ENCODE measurements at regions not wholly inside any gene's neighbourhood (a gene's known extent, or its start where the extent isn't known, plus 50 kb on each side); places are given as distances from the start of the nearest gene placed in this dataset.
A peak's percentile ranks its signal among the peaks of the same experiment; 100 is the strongest.
"Not testable (repeated sequence)": the region's sequence is repeated elsewhere in the genome, so short reads cannot be mapped to it uniquely, and the experiment has no call there.

GRCh38 chr11:64428693-64429092, 69.7 kb downstream of the RPS6KA4 start:
- H3K9me3 ChIP-seq, result no peaks in the 10 kb centered on the region
- no peak overlapping the region for H3K4me3 ChIP-seq
- DNase-seq, result no peak
- H3K36me3 ChIP-seq, result no peaks in the 10 kb centered on the region
- no peaks in the 10 kb centered on the region for H3K27me3 ChIP-seq

- H3K4me3 ChIP-seq, result no peak overlapping the region
- no peaks in the 10 kb centered on the region for H3K9me3 ChIP-seq
- H3K36me3 ChIP-seq, result no peaks in the 10 kb centered on the region
- DNase-seq, result no peak
- peaks cover 3% of the 10 kb centered on the region for H3K27me3 ChIP-seq
These were observed 71.0 kb downstream of the RPS6KA4 start for GRCh38 chr11:64429970-64430369.

GRCh38 chr11:64430645-64431044, 71.7 kb downstream of the RPS6KA4 start:
- no peak overlapping the region for H3K4me3 ChIP-seq
- no peak for DNase-seq
- H3K36me3 ChIP-seq, result no peaks in the 10 kb centered on the region
- H3K27me3 ChIP-seq, result peaks cover 3% of the 10 kb centered on the region
- H3K9me3 ChIP-seq, result no peaks in the 10 kb centered on the region

- Histone ChIP-seq H3K27me3 (peaks cover 3% of the 10 kb centered on the region), H3K4me3 (no peak overlapping the region), H3K36me3 (no peaks in the 10 kb centered on the region), H3K9me3 (no peaks in the 10 kb centered on the region)
- DNase-seq, result no peak
These were observed 77.0 kb downstream of the RPS6KA4 start for GRCh38 chr11:64436000-64436399.

DNA sequence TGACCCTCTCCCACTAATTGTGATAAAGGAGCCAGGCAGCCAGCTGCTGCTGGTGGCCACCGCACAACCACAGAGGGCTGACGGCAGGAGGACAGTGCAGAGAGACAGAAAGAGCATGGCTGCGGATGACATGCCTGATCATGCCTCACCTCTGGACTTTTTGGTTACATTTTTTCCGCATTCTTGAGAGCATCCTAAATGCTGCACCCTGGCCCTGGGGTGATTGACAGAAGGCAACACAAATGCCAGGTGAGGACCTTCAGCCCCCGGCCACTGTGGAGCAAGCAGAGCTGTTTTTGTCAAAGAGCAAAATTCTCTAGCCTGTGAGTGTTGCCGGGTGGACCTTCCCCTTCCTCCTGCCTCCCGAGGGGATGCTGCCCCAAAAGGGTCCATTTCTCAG, 78.5 kb downstream of the RPS6KA4 start:
- Histone ChIP-seq H3K4me3 (no peak overlapping the region), H3K36me3 (no peaks in the 10 kb centered on the region), H3K27me3 (peaks cover 4% of the 10 kb centered on the region), H3K9me3 (no peaks in the 10 kb centered on the region)
- no peak for DNase-seq

DNA sequence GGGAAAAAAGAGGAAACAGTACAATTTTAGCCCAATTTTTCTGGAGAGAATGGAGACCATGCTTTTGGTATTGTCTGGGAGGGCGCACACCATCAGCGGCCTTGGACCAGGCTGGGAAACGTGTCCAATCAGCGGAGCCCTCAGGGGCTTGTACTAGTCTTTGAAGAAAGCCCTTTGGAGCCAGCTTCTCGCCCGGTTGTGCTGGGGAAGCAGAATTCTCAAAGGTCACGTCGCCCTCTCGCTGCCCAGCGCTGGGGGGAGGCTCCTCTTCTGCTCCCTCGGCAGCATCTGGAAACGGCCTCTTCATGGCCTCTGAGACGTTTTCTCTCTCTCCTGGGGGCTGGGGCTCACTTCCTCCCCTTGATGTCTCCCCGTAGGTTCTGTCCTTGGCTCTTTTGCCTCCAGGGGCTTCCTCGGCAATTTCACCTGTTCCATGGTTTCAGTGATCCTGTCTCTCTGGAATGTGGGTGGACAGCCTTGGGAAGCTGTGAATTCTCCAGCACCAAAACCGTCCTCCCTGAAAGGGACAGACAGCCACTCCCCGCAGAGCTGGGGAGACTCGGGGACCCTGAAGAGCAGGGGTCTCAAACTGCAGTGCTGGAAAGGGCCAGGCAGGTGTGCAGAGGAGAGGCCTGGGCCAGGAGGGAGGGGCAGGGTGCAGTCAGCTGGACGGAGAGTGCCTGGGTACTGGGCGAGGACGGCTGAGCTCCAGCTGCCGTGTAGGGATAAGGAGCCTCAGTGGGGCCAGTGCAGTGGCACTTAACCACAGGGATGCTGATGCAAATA, 80.2 kb downstream of the RPS6KA4 start:
- H3K4me3 ChIP-seq, result no peak overlapping the region
- peaks cover 6% of the 10 kb centered on the region for H3K27me3 ChIP-seq
- DNase-seq, result no peak
- no peaks in the 10 kb centered on the region for H3K36me3 ChIP-seq
- no peaks in the 10 kb centered on the region for H3K9me3 ChIP-seq

DNA sequence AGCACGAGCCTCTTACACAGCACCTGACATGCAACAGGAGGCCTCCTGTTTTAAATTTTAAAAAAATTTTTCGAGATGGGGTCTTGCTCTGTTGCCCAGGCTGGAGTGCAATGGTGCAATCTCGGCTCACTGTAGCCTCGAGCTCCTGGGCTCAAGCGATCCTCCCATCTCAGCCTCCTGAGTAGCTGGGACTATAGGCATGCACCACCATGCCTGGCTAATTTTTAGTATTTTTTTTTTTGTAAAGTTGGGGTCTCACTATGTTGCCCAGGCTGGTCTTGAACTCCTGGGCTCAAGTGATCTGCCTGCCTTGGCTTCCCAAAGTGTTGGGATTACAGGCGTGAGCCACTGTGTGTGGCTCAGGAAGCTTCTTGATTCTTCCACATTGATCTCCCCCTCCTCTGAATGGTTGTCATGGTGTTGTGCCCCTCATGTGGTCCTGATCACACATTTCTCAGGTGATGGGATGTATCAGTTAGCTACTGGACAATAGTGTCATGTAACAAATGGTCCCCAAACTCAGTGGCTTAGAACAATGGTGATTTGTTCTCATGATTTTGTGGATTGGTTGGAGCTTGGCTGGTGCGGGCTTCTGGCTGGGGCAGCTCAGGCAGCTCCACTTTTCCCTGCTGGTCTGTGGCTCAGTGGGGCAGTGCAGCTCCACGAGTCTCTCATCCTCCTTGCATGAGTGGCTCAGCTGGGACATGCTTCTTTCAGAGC, 81.0 kb downstream of the RPS6KA4 start:
- H3K4me3 ChIP-seq, H3K9me3 ChIP-seq, DNase-seq, H3K36me3 ChIP-seq, H3K27me3 ChIP-seq: not testable (repeated sequence)

GRCh38 chr11:64441127-64441526, 82.2 kb downstream of the RPS6KA4 start:
- DNase-seq, result no peak

DNA sequence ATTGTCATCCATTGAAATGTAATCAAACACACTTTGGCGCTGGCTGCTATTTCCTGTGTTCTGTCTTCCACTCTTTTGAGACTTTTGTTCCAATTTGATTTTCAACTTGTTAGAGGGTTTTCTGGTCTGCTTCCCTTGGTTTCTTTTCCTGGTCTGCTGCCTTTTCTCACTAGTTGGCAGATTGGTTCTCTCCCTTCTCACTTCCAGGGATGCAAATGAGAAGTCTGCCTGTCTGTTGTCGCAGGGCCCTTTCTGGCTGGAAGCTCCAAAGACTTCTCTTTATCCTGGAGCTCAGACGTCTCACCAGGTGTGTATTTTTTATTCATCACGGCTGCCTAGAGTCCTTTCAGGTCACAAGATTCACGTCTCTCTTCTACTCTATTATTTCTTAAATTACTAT, 84.0 kb downstream of the RPS6KA4 start:
- no peak overlapping the region for H3K4me3 ChIP-seq
- no peak for DNase-seq
- peaks cover 3% of the 10 kb centered on the region; the same call in 1 of the 2 replicates for H3K27me3 ChIP-seq
- no peaks in the 10 kb centered on the region for H3K9me3 ChIP-seq
- H3K36me3 ChIP-seq, result no peaks in the 10 kb centered on the region

More at GRCh38 chr11:64441127-64441526, 82.2 kb downstream of the RPS6KA4 start:
- H3K27me3 ChIP-seq, result peaks cover 3% of the 10 kb centered on the region
- no peaks in the 10 kb centered on the region for H3K36me3 ChIP-seq
- no peaks in the 10 kb centered on the region for H3K9me3 ChIP-seq
- H3K4me3 ChIP-seq, result no peak overlapping the region

- Histone ChIP-seq H3K36me3 (no peaks in the 10 kb centered on the region), H3K27me3 (peaks cover 3% of the 10 kb centered on the region; the same call in 1 of the 2 replicates), H3K9me3 (no peaks in the 10 kb centered on the region), H3K4me3 (no peak overlapping the region)
- DNase-seq, result peak; percentile 13
These were observed 86.0 kb downstream of the RPS6KA4 start for GRCh38 chr11:64444838-64445441.

DNA sequence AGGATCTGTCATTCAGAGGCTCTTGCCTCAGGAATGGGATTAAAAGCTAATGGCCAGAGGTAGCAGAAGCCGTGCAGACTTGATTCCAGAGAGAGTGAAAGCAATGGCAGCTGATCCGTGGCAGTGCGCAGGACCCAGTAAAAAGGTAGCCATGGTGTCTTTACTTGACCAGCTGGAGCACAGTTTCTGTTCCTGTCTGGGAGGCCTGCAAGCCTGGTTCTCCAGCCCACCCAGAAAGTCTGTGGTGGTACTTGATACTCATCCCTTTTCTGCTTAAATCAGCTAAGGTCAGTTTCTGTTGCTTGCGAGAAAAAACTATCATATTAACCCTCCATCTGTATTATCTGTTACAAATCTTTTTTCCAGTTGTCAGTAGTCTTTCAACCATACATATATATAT, 86.7 kb downstream of the RPS6KA4 start:
- H3K36me3 ChIP-seq, result no peaks in the 10 kb centered on the region

DNA sequence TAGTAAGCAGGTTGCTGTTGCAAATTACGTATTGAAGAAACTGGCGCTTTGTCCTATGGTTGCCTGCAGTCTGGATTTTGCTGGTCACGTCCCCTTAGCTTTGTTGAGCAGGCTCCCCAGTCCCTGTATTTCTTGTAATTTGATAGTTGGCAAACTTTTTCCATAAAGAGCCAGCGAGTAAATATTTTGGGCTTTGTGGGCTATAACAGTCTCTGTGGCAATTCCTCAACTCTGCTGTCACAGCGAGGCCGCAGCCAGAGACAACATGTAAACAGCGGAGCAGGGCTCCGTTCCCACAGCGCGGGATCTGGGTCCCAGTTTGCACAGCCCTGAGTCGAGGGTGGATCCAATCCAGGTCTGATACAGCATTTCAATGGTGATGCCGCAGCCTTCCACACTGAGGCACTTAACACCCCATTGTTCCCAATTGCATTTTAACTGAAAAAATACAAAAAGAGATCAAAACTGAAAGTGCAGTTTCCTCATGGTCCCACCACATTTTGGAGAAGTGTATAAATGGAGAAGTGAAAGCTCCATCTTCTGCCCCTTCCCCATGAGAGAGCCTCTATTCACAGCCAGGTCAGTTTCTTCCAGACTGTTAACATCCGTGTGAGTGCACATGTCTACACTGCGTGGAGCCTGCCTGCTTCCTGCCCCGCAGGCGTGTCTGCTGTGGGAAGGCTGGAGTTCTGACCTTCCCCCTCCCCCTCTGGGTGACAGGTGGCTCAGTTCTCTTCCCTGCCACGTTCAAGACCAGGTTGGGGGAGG, 89.1 kb downstream of the RPS6KA4 start:
- DNase-seq, result peak; percentile 72
- H3K4me3 ChIP-seq, result peak overlapping the region; percentile 5; the same call in 1 of the 2 replicates

More for the DNA sequence above, 86.7 kb downstream of the RPS6KA4 start:
- no peak for DNase-seq
- Histone ChIP-seq H3K9me3 (no peaks in the 10 kb centered on the region), H3K27me3 (peaks cover 3% of the 10 kb centered on the region; the same call in 1 of the 2 replicates), H3K4me3 (no peak overlapping the region)

DNA sequence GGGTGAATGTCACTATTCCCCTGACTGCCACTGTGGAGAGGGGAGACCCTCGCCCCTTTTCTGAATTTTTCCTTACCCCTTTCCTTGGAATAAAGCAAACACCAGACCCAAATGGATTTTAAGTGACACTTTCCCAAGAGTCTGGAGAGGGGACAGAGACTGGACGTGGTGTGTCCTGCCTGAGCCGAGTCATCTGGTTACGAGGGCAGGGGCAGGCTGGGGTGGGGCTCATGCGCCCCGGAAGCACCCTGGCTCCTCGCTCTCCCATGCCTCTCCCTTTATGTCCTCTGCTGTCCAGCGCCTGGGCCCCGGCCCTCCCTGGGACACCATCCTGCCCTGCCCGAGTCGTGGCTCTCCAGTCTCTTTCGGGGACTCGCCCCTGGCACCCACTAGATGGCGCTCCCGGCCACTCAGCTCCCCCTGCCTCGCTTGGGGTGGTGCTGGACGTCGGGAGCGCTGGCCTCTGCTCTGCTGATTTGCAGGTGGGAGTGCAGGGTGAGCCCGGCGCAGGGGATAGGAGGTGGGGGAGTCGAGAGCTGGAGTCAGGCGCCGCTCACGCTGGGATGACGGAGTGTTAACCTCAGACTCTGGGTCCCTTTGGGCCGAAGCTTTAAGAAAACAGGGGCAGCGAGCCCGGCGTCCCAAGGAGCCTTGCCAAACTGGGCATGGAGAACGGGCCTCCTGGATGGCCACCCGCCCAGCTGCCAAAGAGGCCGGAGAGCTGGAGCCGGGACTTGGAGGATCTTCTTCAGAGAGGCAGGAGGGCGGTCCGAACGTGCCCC, 89.8 kb downstream of the RPS6KA4 start:
- peak; percentile 78 for DNase-seq
- Histone ChIP-seq H3K9me3 (no peaks in the 10 kb centered on the region), H3K27me3 (no peaks in the 10 kb centered on the region), H3K36me3 (no peaks in the 10 kb centered on the region), H3K4me3 (peak overlapping the region; percentile 29)

More for the DNA sequence above, 89.1 kb downstream of the RPS6KA4 start:
- H3K9me3 ChIP-seq, result no peaks in the 10 kb centered on the region
- no peaks in the 10 kb centered on the region; the same call in 1 of the 2 replicates for H3K27me3 ChIP-seq
- H3K36me3 ChIP-seq, result no peaks in the 10 kb centered on the region

DNA sequence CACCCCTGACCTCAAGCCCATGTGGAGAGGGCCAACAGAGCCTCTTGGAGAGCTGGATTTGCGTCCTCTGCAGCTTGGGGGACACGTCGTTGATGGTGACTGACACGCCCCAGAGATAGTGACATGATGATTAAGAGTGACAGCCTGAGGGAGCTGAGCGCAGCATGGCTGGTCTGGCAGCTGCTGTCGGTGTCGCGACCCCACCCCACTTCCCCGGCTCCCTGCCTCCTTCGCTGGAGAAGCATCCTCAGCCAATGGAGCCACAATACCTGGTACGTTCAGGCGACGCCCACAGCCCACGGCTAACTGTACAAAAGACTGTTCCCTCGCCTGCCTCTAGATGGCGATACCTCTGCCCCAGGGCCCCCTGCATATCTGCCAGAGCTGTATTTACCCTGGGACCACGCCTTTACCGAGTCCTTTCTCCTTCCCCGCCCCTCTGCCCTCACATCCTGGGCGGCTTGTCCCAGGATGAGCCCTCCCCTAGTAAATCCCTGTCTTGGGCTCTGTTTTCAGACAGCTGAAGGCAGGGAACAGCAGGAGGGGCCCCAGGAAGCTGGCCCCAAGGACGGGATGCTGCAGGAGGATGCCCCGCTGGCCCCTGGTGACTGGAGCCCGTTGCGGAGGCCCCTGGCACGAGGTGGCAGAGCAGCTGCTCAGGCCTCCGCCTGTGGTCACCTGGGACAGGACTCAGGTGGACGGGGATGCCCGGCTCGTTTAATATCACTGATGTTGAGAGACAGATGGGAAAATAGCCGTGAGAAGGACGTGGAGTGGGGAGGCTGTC, 90.6 kb downstream of the RPS6KA4 start:
- DNase-seq, result peak; percentile 58
- no peaks in the 10 kb centered on the region for H3K36me3 ChIP-seq

DNA sequence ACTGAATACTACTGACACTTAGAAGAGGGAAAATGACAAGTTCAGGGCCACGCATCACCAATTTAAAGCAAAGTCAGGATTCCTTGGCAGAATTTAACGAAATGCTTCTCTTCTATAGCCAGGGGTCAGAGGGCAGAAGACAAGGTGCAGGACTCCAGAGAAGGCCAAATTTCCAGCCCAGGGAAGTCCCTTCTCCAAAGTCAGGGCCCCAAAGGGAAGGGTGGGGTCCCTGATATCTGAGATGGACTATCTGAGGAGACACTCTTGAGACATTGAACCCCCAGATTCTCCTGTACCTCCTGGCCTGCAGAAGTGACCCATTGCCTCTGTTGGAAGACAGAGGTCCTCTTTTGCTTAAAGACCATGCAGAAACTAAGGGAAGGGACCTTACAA, 91.2 kb downstream of the RPS6KA4 start:
- H3K9me3 ChIP-seq, result no peaks in the 10 kb centered on the region
- no peaks in the 10 kb centered on the region for H3K36me3 ChIP-seq
- H3K4me3 ChIP-seq, result no peak overlapping the region
- DNase-seq, result no peak
- no peaks in the 10 kb centered on the region for H3K27me3 ChIP-seq

More for the DNA sequence above, 90.6 kb downstream of the RPS6KA4 start:
- H3K4me3 ChIP-seq, result no peak overlapping the region; the same call in 1 of the 2 replicates
- H3K27me3 ChIP-seq, result no peaks in the 10 kb centered on the region
- no peaks in the 10 kb centered on the region for H3K9me3 ChIP-seq

Data from MG63 (cell line).